ENCODE measurements at regions not wholly inside any gene's neighbourhood (a gene's known extent, or its start where the extent isn't known, plus 50 kb on each side); places are given as distances from the start of the nearest gene placed in this dataset.
A peak's percentile ranks its signal among the peaks of the same experiment; 100 is the strongest.

- TF ChIP-seq PHF21A (IDR thresholded peaks at IDR 0.05; ENCODE audit: borderline replicate concordance, low read depth): no peak
- TF ChIP-seq ZSCAN29 (IDR thresholded peaks at IDR 0.05): no peak
- no peak for TF ChIP-seq MITF (IDR thresholded peaks at IDR 0.05)
- no peak for TF ChIP-seq NEUROD1 (IDR thresholded peaks at IDR 0.05; ENCODE audit: borderline replicate concordance, low read depth, low read length, partially characterized antibody)
- no peak for TF ChIP-seq ZNF354B (CRISPR knock-in tag; IDR thresholded peaks at IDR 0.05)
- TF ChIP-seq TBP (optimal IDR thresholded peaks at IDR 0.05; ENCODE audit: low read depth, low read length): no peak
- no peak for TF ChIP-seq SMARCC2 (IDR thresholded peaks at IDR 0.05; ENCODE audit: low read depth)
- TF ChIP-seq CBX2 (IDR thresholded peaks at IDR 0.05; ENCODE audit: insufficient read depth, low read length, poor library complexity, severe bottlenecking): no peak
These were observed 104.8 kb upstream of the PTPN1 start (continued) for GRCh38 chr20:50405235-50405914.

GRCh38 chr20:50405915-50406609 lies 104.1 kb upstream of the PTPN1 start:
- FAIRE-seq (peak; percentile 63), ATAC-seq (no peak), DNase-seq (ENCODE audit: extremely low read depth in 1 of 4, low spot score in 3 of 4) (no peak)
- CTCF ChIA-PET (ENCODE audit: low intra/inter-chr PET ratio): no interaction called here
- 35% methylated on average over 6 of the region's 6 CpGs for WGBS (ENCODE audit: insufficient coverage, low coverage, missing lambda C conversion rate)
- in situ Hi-C loops (cut with MboI) (no loop called here), intact Hi-C loops (cut with micrococcal nuclease) (no loop called here)
- Histone ChIP-seq H3K4me3 (no peak overlapping the region), H3K9me3 (replicated peaks; ENCODE audit: control insufficient read depth, insufficient read depth, low read depth, low read length) (no peaks in the 10 kb centered on the region), H3K4me1 (replicated peaks in 1 of 2; ENCODE audit: control insufficient read depth in 2 of 2, insufficient read depth in 2 of 2, low read length in 2 of 2) (no peaks in the 10 kb centered on the region), H3K4me2 (ENCODE audit: insufficient read depth, low read length) (no peak overlapping the region), H2AFZ (ENCODE audit: low read depth, low read length) (no peak overlapping the region; the same call in 1 of the 2 replicates), H3K79me2 (ENCODE audit: control insufficient read depth, insufficient read depth, low read length) (no peaks in the 10 kb centered on the region), H3K9me1 (ENCODE audit: control insufficient read depth, insufficient read depth, low read length) (no peaks in the 10 kb centered on the region), H3K9ac (ENCODE audit: insufficient read depth in 1 of 2, low read depth in 2 of 2, low read length in 2 of 2) (no peak overlapping the region), H3K27ac (ENCODE audit: extremely low read depth, low read depth, low read length) (no peak overlapping the region), H3K27me3 (ENCODE audit: control insufficient read depth in 2 of 2, insufficient read depth in 2 of 2, low read length in 2 of 2) (0 out of 5 replicates have a peak, but pooled peaks cover 2 to 7% of the 10 kb centered on the region in 2 experiments), H3K36me3 (ENCODE audit: control insufficient read depth, insufficient read depth, low read length) (no peaks in the 10 kb centered on the region), H4K20me1 (replicated peaks; ENCODE audit: control insufficient read depth, insufficient read depth, low read length) (no peaks in the 10 kb centered on the region)
- BruUV-seq (replicated peaks): no TSS peak
- POLR2A ChIA-PET: interaction anchor here (0.6 to 1.0 kb wide), 2 partner anchors 8 to 74 kb away, joined by 3 read pairs; no protein-coding TSS in a partner anchor
- peak; percentile 58; the same call in 1 of the 2 replicates for TF ChIP-seq C11orf30 (IDR thresholded peaks at IDR 0.05; ENCODE audit: low read depth)
- TF ChIP-seq JUNB (CRISPR knock-in tag; conservative IDR thresholded peaks at IDR 0.05): no peak
- no peak for TF ChIP-seq CBFA2T3 (IDR thresholded peaks at IDR 0.05)
- TF ChIP-seq POU5F1 (IDR thresholded peaks at IDR 0.05; ENCODE audit: borderline replicate concordance, low read depth, low read length, partially characterized antibody): no peak
- peak; percentile 90 for TF ChIP-seq KAT8 (IDR thresholded peaks at IDR 0.05; ENCODE audit: low read depth)
- TF ChIP-seq YY1 (IDR thresholded peaks at IDR 0.05; ENCODE audit: borderline replicate concordance in 1 of 3, control insufficient read depth in 1 of 3, extremely low read depth in 1 of 3, insufficient read depth in 3 of 3, insufficient read length in 1 of 3, insufficient replicate concordance in 2 of 3, low read depth in 1 of 3, low read length in 2 of 3): peak in 1 of 3 experiments; percentile 87
- no peak for TF ChIP-seq ARID1B (IDR thresholded peaks at IDR 0.05)
- TF ChIP-seq ZNF384 (IDR thresholded peaks at IDR 0.05; ENCODE audit: low read depth, low read length): peak; percentile 45; the same call in 1 of the 2 replicates
- TF ChIP-seq CBX1 (IDR thresholded peaks at IDR 0.05; ENCODE audit: low read depth): no peak
- TF ChIP-seq GATA2 (CRISPR knock-in tag; IDR thresholded peaks at IDR 0.05): no peak
- no peak for TF ChIP-seq TAF1 (IDR thresholded peaks at IDR 0.05; ENCODE audit: control insufficient read depth, extremely low read depth, insufficient read depth, low read length, severe bottlenecking)
- no peak for TF ChIP-seq BACH1 (tag; IDR thresholded peaks at IDR 0.05)
- TF ChIP-seq MAFG (tag; conservative IDR thresholded peaks at IDR 0.05): peak; percentile 64

All from K562 (cell line).